H1 (cell line): ENCODE measurements at regions not wholly inside any gene's neighbourhood (a gene's known extent, or its start where the extent isn't known, plus 50 kb on each side); places are given as distances from the start of the nearest gene placed in this dataset.

Source experiments
- CTCF ChIA-PET: fragments of 300-600 bp; sonication (Branson Sonifier 250); formaldehyde crosslinking; loops from one replicate; lab custom pipeline; 2021; ENCODE audit not compliant: partially characterized antibody; lab: Charles Lee
- POLR2A ChIA-PET: fragments of 300-600 bp; sonication (Branson Sonifier 250); formaldehyde crosslinking; loops from one replicate; lab custom pipeline; 2021; ENCODE audit warnings: inconsistent platforms; ENCODE audit not compliant: partially characterized antibody; lab: Charles Lee
- DNase-seq, 2 experiments: peaks; one replicate each; pipeline versions ENCODE4 v3.0.0 to v3.0.0-alpha.2; 2010 to 2022; ENCODE audit warnings: low spot score in 2 of 2, low read depth in 1 of 2, mixed read lengths in 1 of 2
- FAIRE-seq: peaks from 2 replicates; lab custom pipeline; 2011; peaks lifted over from hg19 to GRCh38; lab: Jason Lieb, UNC
- H2AFZ ChIP-seq: 2 replicates; pipeline ENCODE4 v1.8.1; 2012; ENCODE audit warnings: low read length, inconsistent platforms
- H2AK5ac ChIP-seq: 2 replicates; pipeline ENCODE4 v1.6.1; 2013; ENCODE audit warnings: low read depth, low read length
- H2BK120ac ChIP-seq: replicated peaks from 2 replicates; pipeline ENCODE3; 2013; ENCODE audit warnings: low read depth, low read length, inconsistent platforms
- H2BK12ac ChIP-seq: 2 replicates; pipeline ENCODE4 v1.6.1; 2013; ENCODE audit warnings: low read depth, low read length
- H2BK15ac ChIP-seq: 2 replicates; pipeline ENCODE4 v1.6.1; 2013; ENCODE audit warnings: low read length
- H2BK20ac ChIP-seq: 2 replicates; pipeline ENCODE4 v1.6.1; 2013; ENCODE audit warnings: low read length
- H2BK5ac ChIP-seq: 2 replicates; pipeline ENCODE4 v1.6.1; 2013; ENCODE audit warnings: low read depth, low read length
- H3K14ac ChIP-seq: 2 replicates; pipeline ENCODE4 v1.6.1; 2013; ENCODE audit warnings: inconsistent platforms; ENCODE audit not compliant: insufficient read length
- H3K18ac ChIP-seq: 2 replicates; pipeline ENCODE4 v1.6.1; 2013; ENCODE audit warnings: low read length; ENCODE audit errors: extremely low read depth
- H3K23ac ChIP-seq: 2 replicates; pipeline ENCODE4 v1.6.1; 2013; ENCODE audit warnings: inconsistent platforms; ENCODE audit not compliant: insufficient read length
- H3K23me2 ChIP-seq: 2 replicates; pipeline ENCODE4 v1.6.1; 2013; ENCODE audit warnings: low read depth, low read length
- H3K27ac ChIP-seq: 2 replicates; pipeline ENCODE4 v1.6.1; 2011; ENCODE audit warnings: low read depth, low read length, inconsistent platforms
- H3K27me3 ChIP-seq, 4 experiments: replicated peaks in 1 of 4; 1 replicate in 1 of 4; 2 replicates in 3 of 4; pipeline versions ENCODE4 v1.6.1 to v1.8.1; 2011 to 2013; ENCODE audit warnings: low read length in 3 of 4, mild to moderate bottlenecking in 3 of 4, inconsistent platforms in 2 of 4, mixed read lengths in 2 of 4, moderate library complexity in 1 of 4; ENCODE audit not compliant: control insufficient read depth in 3 of 4, insufficient read depth in 3 of 4; ENCODE audit errors: extremely low read depth in 1 of 4
- H3K36me3 ChIP-seq, 4 experiments: 2 replicates each; pipeline versions ENCODE4 v1.6.1 to v1.8.1; 2011 to 2013; ENCODE audit warnings: mild to moderate bottlenecking in 4 of 4, low read length in 3 of 4, moderate library complexity in 2 of 4, control low read depth in 1 of 4, inconsistent platforms in 1 of 4; ENCODE audit not compliant: insufficient read depth in 4 of 4, control insufficient read depth in 2 of 4
- H3K4ac ChIP-seq: replicated peaks from 2 replicates; pipeline ENCODE3; 2013; ENCODE audit warnings: low read length, low read depth, mixed read lengths, inconsistent platforms; ENCODE audit not compliant: insufficient read length
- H3K4me1 ChIP-seq, 4 experiments: replicated peaks in 1 of 4; 1 replicate in 1 of 4; 2 replicates in 3 of 4; pipeline versions ENCODE4 v1.6.1 to v1.8.1; 2011 to 2013; ENCODE audit warnings: low read length in 3 of 4, inconsistent platforms in 2 of 4, mixed read lengths in 1 of 4; ENCODE audit not compliant: insufficient read depth in 4 of 4, control insufficient read depth in 3 of 4
- H3K4me2 ChIP-seq, 2 experiments: 2 replicates each; pipeline versions ENCODE4 v1.6.1 to v1.8.1; 2011 to 2013; ENCODE audit warnings: low read depth in 2 of 2, low read length in 2 of 2, control low read depth in 1 of 2, inconsistent platforms in 1 of 2, mild to moderate bottlenecking in 1 of 2; ENCODE audit not compliant: insufficient read depth in 1 of 2
- H3K4me3 ChIP-seq, 4 experiments: fragments of 200-600, 300-600 bp in 1 of 4; sonication (generic), shearing (Covaris generic), sonication (Bioruptor Twin) in 1 of 4; 2 replicates each; pipeline versions ENCODE4 v1.5.1 to v1.8.1; 2011 to 2016; ENCODE audit warnings: low read length in 4 of 4, low read depth in 3 of 4, control low read depth in 2 of 4, inconsistent platforms in 2 of 4, mild to moderate bottlenecking in 2 of 4, mixed read lengths in 1 of 4, moderate library complexity in 1 of 4; ENCODE audit not compliant: insufficient read depth in 2 of 4; ENCODE audit errors: extremely low read depth in 1 of 4
- H3K56ac ChIP-seq: replicated peaks from 2 replicates; pipeline ENCODE3; 2013; ENCODE audit warnings: low read depth, mild to moderate bottlenecking, mixed read lengths, low read length, inconsistent platforms; ENCODE audit not compliant: insufficient read length
- H3K79me1 ChIP-seq: 2 replicates; pipeline ENCODE4 v1.6.1; 2013; ENCODE audit warnings: low read depth, low read length, control low read depth
- H3K79me2 ChIP-seq, 2 experiments: 2 replicates each; pipeline versions ENCODE4 v1.6.1 to v1.8.1; 2012 to 2013; ENCODE audit warnings: low read length in 2 of 2, mild to moderate bottlenecking in 2 of 2, inconsistent platforms in 1 of 2; ENCODE audit not compliant: insufficient read depth in 2 of 2, control insufficient read depth in 1 of 2
- H3K9ac ChIP-seq, 4 experiments: replicated peaks in 1 of 4; 1 replicate in 1 of 4; 2 replicates in 3 of 4; pipeline versions ENCODE4 v1.6.1 to v1.8.1; 2011 to 2013; ENCODE audit warnings: low read depth in 3 of 4, low read length in 3 of 4, control low read depth in 2 of 4, mild to moderate bottlenecking in 2 of 4, moderate library complexity in 2 of 4, inconsistent platforms in 1 of 4; ENCODE audit errors: extremely low read depth in 1 of 4
- H3K9me3 ChIP-seq, 2 experiments: 2 replicates each; pipeline versions ENCODE4 v1.6.1 to v1.8.1; 2012 to 2013; ENCODE audit warnings: mild to moderate bottlenecking in 2 of 2, moderate library complexity in 2 of 2, control low read depth in 1 of 2, inconsistent platforms in 1 of 2, low read depth in 1 of 2, low read length in 1 of 2, mixed read lengths in 1 of 2; ENCODE audit not compliant: insufficient read depth in 2 of 2
- H4K20me1 ChIP-seq, 2 experiments: replicated peaks in 1 of 2; 2 replicates each; pipeline versions ENCODE3 to v1.8.1; 2011 to 2013; ENCODE audit warnings: inconsistent platforms in 2 of 2, low read length in 2 of 2, mild to moderate bottlenecking in 1 of 2; ENCODE audit not compliant: insufficient read depth in 2 of 2, control insufficient read depth in 1 of 2
- H4K5ac ChIP-seq: 2 replicates; pipeline ENCODE4 v1.6.1; 2013; ENCODE audit warnings: low read length, low read depth, mixed read lengths, inconsistent platforms; ENCODE audit not compliant: insufficient read length
- H4K8ac ChIP-seq: 2 replicates; pipeline ENCODE4 v1.8.0; 2013; ENCODE audit warnings: mild to moderate bottlenecking, moderate library complexity, low read length, inconsistent platforms; ENCODE audit not compliant: insufficient read depth; ENCODE audit errors: extremely low read depth
- H4K91ac ChIP-seq: replicated peaks from 2 replicates; pipeline ENCODE3; 2013; ENCODE audit warnings: low read length, mixed read lengths, inconsistent platforms; ENCODE audit not compliant: insufficient read length
- ASH2L ChIP-seq: fragments of 200-600, 300-600 bp; sonication (generic); IDR thresholded peaks from one replicate; pipeline ENCODE4 v1.7.1; 2017; ENCODE audit warnings: low read length
- BACH1 ChIP-seq: IDR thresholded peaks from 2 replicates; pipeline ENCODE4 v1.6.1; 2012; ENCODE audit warnings: low read length, improper control_type of control experiment
- GABPA ChIP-seq: IDR thresholded peaks from 2 replicates; pipeline ENCODE4 v1.6.1; 2011; ENCODE audit warnings: mild to moderate bottlenecking, low read length, moderate library complexity, borderline replicate concordance; ENCODE audit not compliant: insufficient read depth
- HDAC2 ChIP-seq, 2 experiments: fragments of 300-600 bp in 1 of 2; sonication (generic) in 1 of 2; IDR thresholded peaks; 2 replicates each; pipeline ENCODE4 v1.6.1; 2011 to 2012; ENCODE audit warnings: low read depth in 2 of 2, low read length in 2 of 2, mild to moderate bottlenecking in 2 of 2, moderate library complexity in 2 of 2, borderline replicate concordance in 1 of 2, inconsistent platforms in 1 of 2
- JUN ChIP-seq: IDR thresholded peaks from 2 replicates; pipeline ENCODE4 v1.6.1; 2011; ENCODE audit warnings: low read depth, mild to moderate bottlenecking, improper control_type of control experiment, low read length
- KDM1A ChIP-seq: fragments of 200-600, 300-600 bp; sonication (generic); IDR thresholded peaks from 2 replicates; pipeline ENCODE4 v1.7.1; 2016; ENCODE audit warnings: mild to moderate bottlenecking, low read length, borderline replicate concordance
- NANOG ChIP-seq: IDR thresholded peaks from 2 replicates; pipeline ENCODE4 v1.6.1; 2011; ENCODE audit warnings: low read length, low read depth, mild to moderate bottlenecking, inconsistent platforms; ENCODE audit not compliant: insufficient read depth, poor library complexity, severe bottlenecking
- NRF1 ChIP-seq: IDR thresholded peaks from 2 replicates; pipeline ENCODE4 v1.6.1; 2011; ENCODE audit warnings: mild to moderate bottlenecking, low read depth, low read length, improper control_type of control experiment
- SIN3A ChIP-seq, 2 experiments: IDR thresholded peaks in 1 of 2; conservative IDR thresholded peaks in 1 of 2; 2 replicates each; pipeline ENCODE4 v1.6.1; 2011 to 2012; ENCODE audit warnings: low read length in 2 of 2, improper control_type of control experiment in 1 of 2, low read depth in 1 of 2, mild to moderate bottlenecking in 1 of 2
- SRF ChIP-seq: IDR thresholded peaks from 2 replicates; pipeline ENCODE4 v1.6.1; 2011; ENCODE audit warnings: mild to moderate bottlenecking, low read depth, low read length, moderate library complexity
- SUZ12 ChIP-seq: fragments of 200-600 bp; sonication (generic); IDR thresholded peaks from 2 replicates; pipeline ENCODE4 v1.6.1; 2012; ENCODE audit warnings: mild to moderate bottlenecking, inconsistent platforms, low read length, moderate library complexity, mixed read lengths
- TEAD4 ChIP-seq: IDR thresholded peaks from 2 replicates; pipeline ENCODE4 v1.6.1; 2012; ENCODE audit warnings: low read depth, low read length, inconsistent platforms, mixed read lengths
- WGBS, 2 experiments: shearing (Covaris generic) in 1 of 2; methylation state at CpG; one replicate each; pipeline versions ENCODE4 v1.1.6 to v1.1.7; 2013 to 2015; ENCODE audit warnings: low lambda C conversion rate in 2 of 2, mixed read lengths in 2 of 2, inconsistent platforms in 1 of 2, low coverage in 1 of 2, missing lambda C conversion rate in 1 of 2; ENCODE audit not compliant: insufficient replicate concordance in 2 of 2, insufficient coverage in 1 of 2, insufficient read length in 1 of 2; ENCODE audit errors: extremely low coverage in 1 of 2, missing lambda C conversion rate in 1 of 2; 5-methylcytosine and 5-hydroxymethylcytosine counted together
- TF ChIP-seq, protein P1 (sequence below): IDR thresholded peaks from 2 replicates; pipeline ENCODE4 v1.6.1; 2012; ENCODE audit warnings: low read length, inconsistent platforms

DNA sequence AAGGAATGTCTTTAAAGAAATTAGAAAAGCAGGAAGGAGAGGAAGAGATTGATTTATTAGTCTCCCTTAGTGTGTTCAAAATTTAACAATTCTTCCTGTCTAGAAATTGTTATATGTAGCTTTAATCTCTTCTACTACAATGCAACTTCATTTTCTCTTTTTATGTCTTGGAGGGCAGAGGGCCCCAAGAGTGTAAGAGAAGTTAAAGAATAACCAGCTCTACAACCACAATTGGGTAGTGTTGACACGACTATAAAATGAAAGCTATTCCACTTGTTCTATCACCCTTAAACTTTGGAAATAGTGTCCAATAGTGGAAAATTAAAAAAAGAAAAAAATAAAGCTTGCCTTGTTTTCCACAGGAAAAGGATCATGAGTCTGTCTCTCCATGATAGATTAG lies 82.6 kb upstream of the DPYD start:
- DNase-seq (no peak), FAIRE-seq (no peak)
- ChIA-PET CTCF (interaction anchor here (0.7 to 2.4 kb wide), 6 partner anchors 9 to 464 kb away, joined by 3 to 6 read pairs (median 4); no protein-coding TSS in a partner anchor), POLR2A (no interaction called here)
- H2AK5ac ChIP-seq: no peak overlapping the region
- no peak overlapping the region for H3K4me3 ChIP-seq
- no peaks in the 10 kb centered on the region for H3K36me3 ChIP-seq
- H2BK120ac ChIP-seq: no peak overlapping the region
- no peak overlapping the region for H3K23ac ChIP-seq
- H2AFZ ChIP-seq: no peak overlapping the region
- H4K20me1 ChIP-seq: no peaks in the 10 kb centered on the region
- no peak overlapping the region for H3K14ac ChIP-seq
- H3K9ac ChIP-seq: no peak overlapping the region
- no peak overlapping the region for H3K18ac ChIP-seq
- no peak overlapping the region for H3K4me2 ChIP-seq
- no peaks in the 10 kb centered on the region for H3K9me3 ChIP-seq
- no peak overlapping the region for H4K5ac ChIP-seq
- no peak overlapping the region for H4K8ac ChIP-seq
- no peak overlapping the region for H3K4ac ChIP-seq
- no peak overlapping the region for H2BK20ac ChIP-seq
- H3K27me3 ChIP-seq: no peaks in the 10 kb centered on the region
- no peak overlapping the region for H3K27ac ChIP-seq
- H2BK5ac ChIP-seq: no peak overlapping the region
- H3K56ac ChIP-seq: no peak overlapping the region
- H2BK15ac ChIP-seq: no peak overlapping the region
- H3K4me1 ChIP-seq: peaks cover 0 to 2% (median 0%) of the 10 kb centered on the region in 4 experiments; a peak in 1 of 7 replicates
- H3K79me2 ChIP-seq: no peaks in the 10 kb centered on the region
- WGBS, 2 experiments: 86% methylated on average over 1 of the region's 1 CpG; no CpG with 5 or more reads in 1 of the 2 experiments
- no peaks in the 10 kb centered on the region for H3K79me1 ChIP-seq
- H2BK12ac ChIP-seq: no peak overlapping the region
- no peak overlapping the region for H4K91ac ChIP-seq
- H3K23me2 ChIP-seq: no peaks in the 10 kb centered on the region
- TF ChIP-seq SUZ12: no peak
- TF ChIP-seq HDAC2 (IDR thresholded peaks at IDR 0.05; ENCODE audit: borderline replicate concordance in 1 of 2, low read depth in 2 of 2, low read length in 2 of 2): no peak
- TF ChIP-seq, protein P1, sequence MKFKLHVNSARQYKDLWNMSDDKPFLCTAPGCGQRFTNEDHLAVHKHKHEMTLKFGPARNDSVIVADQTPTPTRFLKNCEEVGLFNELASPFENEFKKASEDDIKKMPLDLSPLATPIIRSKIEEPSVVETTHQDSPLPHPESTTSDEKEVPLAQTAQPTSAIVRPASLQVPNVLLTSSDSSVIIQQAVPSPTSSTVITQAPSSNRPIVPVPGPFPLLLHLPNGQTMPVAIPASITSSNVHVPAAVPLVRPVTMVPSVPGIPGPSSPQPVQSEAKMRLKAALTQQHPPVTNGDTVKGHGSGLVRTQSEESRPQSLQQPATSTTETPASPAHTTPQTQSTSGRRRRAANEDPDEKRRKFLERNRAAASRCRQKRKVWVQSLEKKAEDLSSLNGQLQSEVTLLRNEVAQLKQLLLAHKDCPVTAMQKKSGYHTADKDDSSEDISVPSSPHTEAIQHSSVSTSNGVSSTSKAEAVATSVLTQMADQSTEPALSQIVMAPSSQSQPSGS: no peak
- TF ChIP-seq SIN3A (conservative IDR thresholded peaks at IDR 0.05 in 1 of 2, IDR thresholded peaks at IDR 0.05 in 1 of 2; ENCODE audit: low read depth in 1 of 2, low read length in 2 of 2): no peak
- TF ChIP-seq JUN: no peak
- TF ChIP-seq NRF1: no peak
- TF ChIP-seq SRF: no peak
- TF ChIP-seq NANOG: no peak
- no peak for TF ChIP-seq BACH1
- no peak for TF ChIP-seq ASH2L
- no peak for TF ChIP-seq GABPA
- TF ChIP-seq TEAD4: no peak
- TF ChIP-seq KDM1A: no peak
